OCI-LY7 (cell line): ENCODE measurements at regions not wholly inside any gene's neighbourhood (a gene's known extent, or its start where the extent isn't known, plus 50 kb on each side); places are given as distances from the start of the nearest gene placed in this dataset.
"Not testable (repeated sequence)": the region's sequence is repeated elsewhere in the genome, so short reads cannot be mapped to it uniquely, and the experiment has no call there.

Experiments used
- BruUV-seq: library from RNA; stranded (reverse); fragments of 400-500 nt; replicated peaks from 2 replicates; lab custom pipeline; 2021; lab: Mats Ljungman, UMichigan
- CTCF ChIA-PET: fragments of 300-600 bp; sonication (Branson Sonifier 250); formaldehyde crosslinking; loops from one replicate; lab custom pipeline; 2022; ENCODE audit warnings: antibody characterized with exemption; ENCODE audit not compliant: unreplicated experiment; lab: Charles Lee
- POLR2A ChIA-PET: fragments of 300-600 bp; sonication (Branson Sonifier 250); formaldehyde crosslinking; loops from one replicate; lab custom pipeline; 2022; ENCODE audit warnings: antibody characterized with exemption; lab: Charles Lee
- DNase-seq: peaks from one replicate; pipeline ENCODE4 v3.0.0-alpha.2; 2015; ENCODE audit warnings: low spot score
- H2AFZ ChIP-seq: fragments of 200-600 bp; sonication (generic), shearing (Covaris generic); 2 replicates; pipeline ENCODE4 v1.6.1; 2014; ENCODE audit warnings: mild to moderate bottlenecking, antibody characterized with exemption, low read length, moderate library complexity
- H3K27ac ChIP-seq: fragments of 200-600 bp; sonication (generic); 2 replicates; pipeline ENCODE4 v1.5.1; 2014; ENCODE audit warnings: mixed run types, low read depth, mild to moderate bottlenecking, moderate library complexity, low read length, inconsistent platforms; ENCODE audit not compliant: poor library complexity, severe bottlenecking
- H3K36me3 ChIP-seq: fragments of 200-600 bp; sonication (generic); 2 replicates; pipeline ENCODE4 v1.6.1; 2014; ENCODE audit warnings: mild to moderate bottlenecking, antibody characterized with exemption, low read length, moderate library complexity, mixed read lengths; ENCODE audit not compliant: insufficient read depth
- H3K4me1 ChIP-seq: fragments of 200-600 bp; sonication (generic); 2 replicates; pipeline ENCODE4 v1.5.1; 2014; ENCODE audit warnings: mild to moderate bottlenecking, low read length; ENCODE audit not compliant: insufficient read depth, poor library complexity, severe bottlenecking
- H3K4me2 ChIP-seq: fragments of 200-600 bp; sonication (generic); 2 replicates; pipeline ENCODE4 v1.6.1; 2014; ENCODE audit warnings: mild to moderate bottlenecking, low read length
- H3K4me3 ChIP-seq: fragments of 200-600 bp; sonication (generic); 2 replicates; pipeline ENCODE4 v1.5.1; 2014; ENCODE audit warnings: mild to moderate bottlenecking, low read depth, low read length; ENCODE audit not compliant: poor library complexity, severe bottlenecking
- H3K79me2 ChIP-seq: fragments of 200-600 bp; sonication (generic); 2 replicates; pipeline ENCODE4 v1.6.1; 2016; ENCODE audit warnings: low read depth, mild to moderate bottlenecking, low read length, moderate library complexity, mixed read lengths; ENCODE audit not compliant: insufficient read depth
- H3K9me2 ChIP-seq: fragments of 200-600 bp; sonication (generic); 2 replicates; pipeline ENCODE4 v1.6.1; 2016; ENCODE audit warnings: mild to moderate bottlenecking, low read length, mixed read lengths; ENCODE audit not compliant: insufficient read depth
- H3K9me3 ChIP-seq: fragments of 200-600 bp; sonication (generic); 2 replicates; pipeline ENCODE4 v1.6.1; 2014; ENCODE audit warnings: mild to moderate bottlenecking, mixed run types, low read length, mixed read lengths
- H4K20me1 ChIP-seq: fragments of 200-600 bp; sonication (generic); 2 replicates; pipeline ENCODE4 v1.6.1; 2014; ENCODE audit warnings: mild to moderate bottlenecking, antibody characterized with exemption, low read length, moderate library complexity, mixed read lengths; ENCODE audit not compliant: insufficient read depth
- EZH2phosphoT487 ChIP-seq: fragments of 200-600 bp; sonication (generic); IDR thresholded peaks from 2 replicates; pipeline ENCODE4 v1.6.1; 2018; ENCODE audit warnings: low read depth, borderline replicate concordance, mild to moderate bottlenecking, mixed run types, antibody characterized with exemption, low read length, moderate library complexity, mixed read lengths
- intact Hi-C: fragments of 100-400 bp; cut with micrococcal nuclease; formaldehyde crosslinking; loops from one replicate; pipeline ENCODE4 v1.10.0; 2022; ENCODE audit not compliant: unreplicated experiment
- TF ChIP-seq, protein P1 (sequence below): fragments of 200-600 bp; sonication (generic); conservative IDR thresholded peaks from 2 replicates; pipeline ENCODE4 v1.5.1; 2014; ENCODE audit warnings: mild to moderate bottlenecking, antibody characterized with exemption, low read length, moderate library complexity, mixed read lengths

DNA sequence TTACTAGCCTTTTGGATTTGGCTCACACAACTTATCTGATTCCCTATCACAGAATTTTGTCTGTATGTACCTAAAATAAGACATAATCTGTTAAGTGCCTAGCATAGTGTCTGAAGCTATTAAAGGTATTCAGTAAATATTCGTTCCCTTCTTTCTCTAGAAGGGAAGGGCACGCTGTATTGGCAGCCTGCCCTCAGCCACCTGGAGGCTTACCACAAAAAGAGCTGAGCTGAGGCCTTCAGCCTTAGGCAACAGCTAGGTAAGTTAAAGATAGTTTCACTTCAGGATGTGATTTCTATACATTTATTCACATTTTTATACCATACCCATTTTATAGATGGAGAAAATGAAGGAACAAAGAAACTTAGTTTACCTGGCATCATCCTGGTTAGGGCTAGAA is 400.0 kb upstream of the LCORL start:
- H3K4me2 ChIP-seq, result no peak overlapping the region
- CTCF ChIA-PET, result no interaction called here
- POLR2A ChIA-PET, result no interaction called here
- H4K20me1 ChIP-seq, result no peaks in the 10 kb centered on the region
- no peaks in the 10 kb centered on the region for H3K4me1 ChIP-seq
- intact Hi-C loops, result no loop called here
- H2AFZ ChIP-seq, result no peak overlapping the region
- no peaks in the 10 kb centered on the region for H3K9me3 ChIP-seq
- no peaks in the 10 kb centered on the region for H3K9me2 ChIP-seq
- H3K27ac ChIP-seq, result no peak overlapping the region
- H3K79me2 ChIP-seq, result no peaks in the 10 kb centered on the region
- no peak for DNase-seq
- no peak for TF ChIP-seq EZH2phosphoT487
- TF ChIP-seq, protein P1, sequence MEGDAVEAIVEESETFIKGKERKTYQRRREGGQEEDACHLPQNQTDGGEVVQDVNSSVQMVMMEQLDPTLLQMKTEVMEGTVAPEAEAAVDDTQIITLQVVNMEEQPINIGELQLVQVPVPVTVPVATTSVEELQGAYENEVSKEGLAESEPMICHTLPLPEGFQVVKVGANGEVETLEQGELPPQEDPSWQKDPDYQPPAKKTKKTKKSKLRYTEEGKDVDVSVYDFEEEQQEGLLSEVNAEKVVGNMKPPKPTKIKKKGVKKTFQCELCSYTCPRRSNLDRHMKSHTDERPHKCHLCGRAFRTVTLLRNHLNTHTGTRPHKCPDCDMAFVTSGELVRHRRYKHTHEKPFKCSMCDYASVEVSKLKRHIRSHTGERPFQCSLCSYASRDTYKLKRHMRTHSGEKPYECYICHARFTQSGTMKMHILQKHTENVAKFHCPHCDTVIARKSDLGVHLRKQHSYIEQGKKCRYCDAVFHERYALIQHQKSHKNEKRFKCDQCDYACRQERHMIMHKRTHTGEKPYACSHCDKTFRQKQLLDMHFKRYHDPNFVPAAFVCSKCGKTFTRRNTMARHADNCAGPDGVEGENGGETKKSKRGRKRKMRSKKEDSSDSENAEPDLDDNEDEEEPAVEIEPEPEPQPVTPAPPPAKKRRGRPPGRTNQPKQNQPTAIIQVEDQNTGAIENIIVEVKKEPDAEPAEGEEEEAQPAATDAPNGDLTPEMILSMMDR, result no peak
- no peaks in the 10 kb centered on the region for H3K36me3 ChIP-seq
- BruUV-seq, result no TSS peak
- no peak overlapping the region for H3K4me3 ChIP-seq

GRCh38 chr4:18419780-18420179 is 398.2 kb upstream of the LCORL start:
- H3K4me2 ChIP-seq, result no peak overlapping the region
- H4K20me1 ChIP-seq, result no peaks in the 10 kb centered on the region
- H2AFZ ChIP-seq, result no peak overlapping the region
- no peak overlapping the region for H3K27ac ChIP-seq
- H3K79me2 ChIP-seq, result no peaks in the 10 kb centered on the region
- no peaks in the 10 kb centered on the region for H3K9me2 ChIP-seq
- no TSS peak for BruUV-seq
- no peak for DNase-seq
- H3K4me3 ChIP-seq, result no peak overlapping the region
- ChIA-PET CTCF (no interaction called here), POLR2A (interaction anchor here (0.6 to 0.7 kb wide), 2 partner anchors 16 to 357 kb away, joined by 3 read pairs; no protein-coding TSS in a partner anchor)
- no peaks in the 10 kb centered on the region for H3K36me3 ChIP-seq
- TF ChIP-seq, protein P1, result no peak
- no peak for TF ChIP-seq EZH2phosphoT487
- intact Hi-C loops, result no loop called here
- no peaks in the 10 kb centered on the region for H3K4me1 ChIP-seq
- H3K9me3 ChIP-seq, result no peaks in the 10 kb centered on the region

GRCh38 chr4:18418195-18418898 is 396.8 kb upstream of the LCORL start:
- intact Hi-C loops, result not testable (repeated sequence)

DNA sequence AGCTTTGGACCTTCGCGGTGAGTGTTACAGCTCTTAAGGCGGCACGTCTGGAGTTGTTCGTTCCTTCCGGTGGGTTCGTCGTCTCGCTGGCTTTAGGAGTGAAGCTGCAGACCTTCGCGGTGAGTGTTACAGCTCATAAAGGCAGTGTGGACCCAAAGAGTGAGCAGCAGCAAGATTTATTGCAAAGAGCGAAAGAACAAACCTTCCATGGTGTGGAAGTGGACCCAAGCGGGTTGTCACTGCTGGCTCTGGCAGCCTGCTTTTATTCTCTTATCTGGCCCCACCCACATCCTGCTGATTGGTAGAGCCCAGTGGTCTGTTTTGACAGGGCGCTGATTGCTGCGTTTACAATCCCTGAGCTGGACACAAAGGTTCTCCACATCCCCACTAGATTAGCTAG is 396.1 kb upstream of the LCORL start:
- H3K4me2 ChIP-seq, H3K4me1 ChIP-seq, H3K4me3 ChIP-seq, DNase-seq, H3K79me2 ChIP-seq, BruUV-seq, H2AFZ ChIP-seq, POLR2A ChIA-PET, H3K9me2 ChIP-seq, H3K36me3 ChIP-seq, H4K20me1 ChIP-seq, H3K27ac ChIP-seq, intact Hi-C loops, CTCF ChIA-PET, H3K9me3 ChIP-seq: not testable (repeated sequence)

More at GRCh38 chr4:18418195-18418898, 396.8 kb upstream of the LCORL start:
- H3K4me2 ChIP-seq, H3K27ac ChIP-seq, H4K20me1 ChIP-seq, H2AFZ ChIP-seq, CTCF ChIA-PET, H3K9me2 ChIP-seq, H3K36me3 ChIP-seq, H3K4me3 ChIP-seq, H3K79me2 ChIP-seq, BruUV-seq, H3K9me3 ChIP-seq, H3K4me1 ChIP-seq, DNase-seq: not testable (repeated sequence)
- POLR2A ChIA-PET, result interaction anchor here (0.6 kb wide), 1 partner anchor 198 kb away, joined by 4 read pairs; no protein-coding TSS in a partner anchor
